ENCODE measurements at regions not wholly inside any gene's neighbourhood (a gene's known extent, or its start where the extent isn't known, plus 50 kb on each side); places are given as distances from the start of the nearest gene placed in this dataset.
A peak's percentile ranks its signal among the peaks of the same experiment; 100 is the strongest.

DNA sequence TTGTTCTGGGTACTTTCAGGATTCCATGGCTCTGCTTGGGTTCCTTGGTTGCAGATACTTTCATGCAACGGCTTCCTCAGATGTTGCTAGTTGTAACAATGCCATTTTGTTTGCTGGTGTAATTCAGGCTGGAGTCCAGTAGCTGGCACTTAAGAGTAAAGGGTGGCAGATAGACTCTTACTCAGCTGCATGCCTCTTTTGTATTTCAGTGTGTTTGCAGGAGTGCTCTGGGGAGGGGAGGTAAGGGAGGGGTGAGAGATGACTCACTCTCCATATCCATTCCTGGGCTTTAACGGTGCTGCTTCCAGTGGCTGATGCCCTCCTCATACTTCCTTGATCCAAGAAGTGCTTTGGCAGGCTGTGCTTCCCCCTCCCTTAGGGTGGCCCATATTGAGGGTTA lies 155.2 kb downstream of the ZNF330 start:
- Histone ChIP-seq H3K36me3 (ENCODE audit: insufficient read depth, low read length) (no peaks in the 10 kb centered on the region), H3K9ac (ENCODE audit: low read length) (no peak overlapping the region), H3K4me1 (ENCODE audit: insufficient read depth, low read length) (peaks cover 14% of the 10 kb centered on the region), H3K27me3 (ENCODE audit: control insufficient read depth in 1 of 2, insufficient read depth in 2 of 2, low read length in 2 of 2) (no peaks in the 10 kb centered on the region), H3K4me3 (ENCODE audit: low read depth in 1 of 2, low read length in 2 of 2) (no peak overlapping the region), H3K27ac (ENCODE audit: low read depth, low read length) (no peak overlapping the region), H3K9me3 (ENCODE audit: low read length) (no peaks in the 10 kb centered on the region)

DNA sequence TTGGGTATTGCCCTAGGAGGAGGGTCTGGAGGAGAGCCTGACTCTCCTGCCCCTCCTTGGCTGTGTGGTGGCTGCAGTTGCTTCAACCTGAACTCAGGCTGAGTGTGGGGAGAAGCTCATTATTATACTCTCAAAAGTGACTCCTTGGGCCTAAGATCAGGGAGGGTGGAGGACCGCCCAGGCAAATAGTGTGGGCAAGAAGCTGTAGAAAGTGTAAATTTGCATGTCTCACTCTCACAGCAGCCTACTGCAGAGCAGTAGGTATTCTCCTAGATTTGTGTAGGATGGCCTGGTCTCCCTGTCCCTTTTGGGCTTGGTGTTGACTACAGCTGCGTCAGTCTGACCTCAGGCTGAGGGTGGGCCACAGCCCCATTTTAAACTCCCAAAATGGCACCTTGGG lies 156.1 kb downstream of the ZNF330 start:
- peaks cover 8% of the 10 kb centered on the region for H3K4me1 ChIP-seq (ENCODE audit: insufficient read depth, low read length)
- no peak overlapping the region for H3K27ac ChIP-seq (ENCODE audit: low read depth, low read length)
- H3K36me3 ChIP-seq (ENCODE audit: insufficient read depth, low read length), result no peaks in the 10 kb centered on the region
- no peak overlapping the region for H3K9ac ChIP-seq (ENCODE audit: low read length)
- no peaks in the 10 kb centered on the region for H3K27me3 ChIP-seq (ENCODE audit: control insufficient read depth in 1 of 2, insufficient read depth in 2 of 2, low read length in 2 of 2)
- no peaks in the 10 kb centered on the region for H3K9me3 ChIP-seq (ENCODE audit: low read length)
- H3K4me3 ChIP-seq (ENCODE audit: low read depth in 1 of 2, low read length in 2 of 2), result no peak overlapping the region

DNA sequence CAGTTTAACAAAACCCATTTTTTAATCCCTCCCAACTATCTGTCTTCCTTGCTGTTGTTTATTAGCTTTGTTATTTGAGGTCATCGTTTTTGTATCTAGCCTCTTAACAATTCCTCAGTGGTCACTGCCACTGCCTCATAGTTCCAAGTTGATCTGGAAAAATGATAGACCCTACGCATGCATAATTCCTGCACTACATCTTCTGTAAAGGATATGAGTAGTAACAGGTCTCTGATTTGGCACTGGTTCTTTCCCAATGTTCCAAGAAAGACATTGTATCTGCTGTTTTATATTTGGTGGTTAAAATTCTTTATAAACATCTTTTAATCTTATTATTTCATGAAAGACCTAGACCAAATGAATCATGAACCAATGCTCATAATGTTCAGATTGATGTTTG lies 166.6 kb downstream of the ZNF330 start:
- no peak overlapping the region for H3K27ac ChIP-seq (ENCODE audit: low read depth, low read length)
- no peak overlapping the region for H3K9ac ChIP-seq (ENCODE audit: low read length)
- H3K4me1 ChIP-seq (ENCODE audit: insufficient read depth, low read length), result peaks cover 13% of the 10 kb centered on the region
- H3K4me3 ChIP-seq (ENCODE audit: low read depth in 1 of 2, low read length in 2 of 2), result no peak overlapping the region
- no peaks in the 10 kb centered on the region for H3K36me3 ChIP-seq (ENCODE audit: insufficient read depth, low read length)
- H3K9me3 ChIP-seq (ENCODE audit: low read length), result no peaks in the 10 kb centered on the region
- H3K27me3 ChIP-seq (ENCODE audit: control insufficient read depth in 1 of 2, insufficient read depth in 2 of 2, low read length in 2 of 2), result no peaks in the 10 kb centered on the region

DNA sequence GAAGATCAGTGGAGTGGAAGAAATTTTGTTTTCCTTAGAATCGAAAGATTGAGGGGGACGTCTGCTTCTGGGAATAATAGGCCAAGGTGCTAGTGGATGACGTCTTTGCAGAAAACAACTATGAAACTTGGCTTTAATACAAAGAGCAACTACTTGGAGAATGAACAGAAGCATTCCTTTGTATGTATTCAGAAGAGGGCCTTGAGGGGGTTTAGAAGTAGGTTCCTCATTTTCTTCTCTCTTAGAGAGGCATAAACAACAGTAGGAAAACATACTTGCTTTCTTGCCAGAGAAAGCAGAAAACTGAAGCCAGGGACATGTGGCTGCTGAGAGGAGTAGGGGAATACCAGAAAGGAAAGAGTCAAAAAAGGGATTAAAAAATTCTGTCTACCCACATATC lies 167.8 kb downstream of the ZNF330 start:
- no peak overlapping the region for H3K9ac ChIP-seq (ENCODE audit: low read length)
- no peaks in the 10 kb centered on the region for H3K27me3 ChIP-seq (ENCODE audit: control insufficient read depth in 1 of 2, insufficient read depth in 2 of 2, low read length in 2 of 2)
- H3K27ac ChIP-seq (ENCODE audit: low read depth, low read length), result peak overlapping the region; percentile 37
- H3K4me1 ChIP-seq (ENCODE audit: insufficient read depth, low read length), result peaks cover 13% of the 10 kb centered on the region
- no peak overlapping the region for H3K4me3 ChIP-seq (ENCODE audit: low read depth in 1 of 2, low read length in 2 of 2)
- no peaks in the 10 kb centered on the region for H3K36me3 ChIP-seq (ENCODE audit: insufficient read depth, low read length)
- no peaks in the 10 kb centered on the region for H3K9me3 ChIP-seq (ENCODE audit: low read length)

DNA sequence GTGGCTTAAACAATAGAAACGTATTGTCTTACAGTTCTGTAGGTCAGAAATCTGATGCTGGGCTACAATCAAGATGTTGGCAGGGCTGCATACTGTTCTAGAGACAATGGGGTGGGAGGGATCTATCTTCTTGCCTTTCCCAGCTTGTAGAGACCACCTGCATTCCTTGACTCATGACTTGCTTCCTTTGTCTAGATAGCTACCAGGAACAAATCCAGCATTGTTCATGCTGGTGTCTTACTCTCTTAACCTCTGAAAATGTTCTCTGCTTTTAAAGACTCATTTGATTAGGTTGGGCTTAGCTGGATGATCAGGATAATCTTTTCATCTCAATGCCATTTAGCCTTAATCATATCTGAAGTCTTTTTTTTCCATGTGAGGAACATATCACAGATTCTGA lies 169.0 kb downstream of the ZNF330 start:
- H3K36me3 ChIP-seq (ENCODE audit: insufficient read depth, low read length), result no peaks in the 10 kb centered on the region
- no peak overlapping the region for H3K4me3 ChIP-seq (ENCODE audit: low read depth in 1 of 2, low read length in 2 of 2)
- peaks cover 13% of the 10 kb centered on the region for H3K4me1 ChIP-seq (ENCODE audit: insufficient read depth, low read length)
- no peak overlapping the region for H3K9ac ChIP-seq (ENCODE audit: low read length)
- no peak overlapping the region for H3K27ac ChIP-seq (ENCODE audit: low read depth, low read length)
- no peaks in the 10 kb centered on the region for H3K27me3 ChIP-seq (ENCODE audit: control insufficient read depth in 1 of 2, insufficient read depth in 2 of 2, low read length in 2 of 2)
- H3K9me3 ChIP-seq (ENCODE audit: low read length), result no peaks in the 10 kb centered on the region

DNA sequence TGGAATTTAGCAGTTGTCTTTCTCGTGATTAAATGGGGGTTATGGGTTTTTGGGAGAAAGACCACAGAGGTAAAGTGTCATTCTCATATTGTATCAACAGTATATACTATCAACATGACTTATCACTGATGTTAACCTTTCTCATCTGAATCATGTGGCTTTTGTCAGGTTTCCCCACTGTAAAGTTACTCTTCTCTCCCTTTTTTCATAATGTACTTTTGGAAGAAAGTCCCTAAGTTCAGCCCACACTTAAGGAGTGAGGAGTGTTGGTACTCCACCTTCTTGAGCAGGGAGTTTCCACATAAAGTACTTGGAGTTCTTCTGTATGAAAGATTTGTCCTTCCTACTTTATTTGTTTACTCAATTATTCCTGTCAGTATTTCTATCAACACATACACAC lies 169.9 kb downstream of the ZNF330 start:
- Histone ChIP-seq H3K4me1 (ENCODE audit: insufficient read depth, low read length) (peaks cover 13% of the 10 kb centered on the region), H3K27ac (ENCODE audit: low read depth, low read length) (no peak overlapping the region), H3K9ac (ENCODE audit: low read length) (no peak overlapping the region), H3K9me3 (ENCODE audit: low read length) (no peaks in the 10 kb centered on the region), H3K4me3 (ENCODE audit: low read depth in 1 of 2, low read length in 2 of 2) (no peak overlapping the region), H3K36me3 (ENCODE audit: insufficient read depth, low read length) (no peaks in the 10 kb centered on the region), H3K27me3 (ENCODE audit: control insufficient read depth in 1 of 2, insufficient read depth in 2 of 2, low read length in 2 of 2) (no peaks in the 10 kb centered on the region)

DNA sequence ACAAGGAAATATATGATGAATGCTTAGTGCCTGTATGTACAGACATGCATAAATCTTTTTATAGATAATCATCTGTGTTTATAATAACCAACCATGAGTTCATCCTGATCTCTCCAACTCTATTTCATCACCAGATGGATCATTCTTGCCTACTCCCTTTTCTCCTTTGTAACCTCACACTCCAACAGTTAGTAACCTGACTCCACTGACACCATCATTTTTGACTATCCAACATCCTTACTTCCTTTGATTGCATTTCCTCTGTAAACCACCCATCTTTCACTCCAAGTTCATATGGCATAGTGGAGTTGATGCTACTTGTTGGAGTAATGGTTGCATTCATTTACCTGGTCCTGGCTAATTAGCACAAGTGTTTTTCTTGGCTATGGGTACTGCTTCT lies 170.6 kb downstream of the ZNF330 start:
- no peaks in the 10 kb centered on the region for H3K9me3 ChIP-seq (ENCODE audit: low read length)
- no peaks in the 10 kb centered on the region for H3K36me3 ChIP-seq (ENCODE audit: insufficient read depth, low read length)
- no peaks in the 10 kb centered on the region for H3K27me3 ChIP-seq (ENCODE audit: control insufficient read depth in 1 of 2, insufficient read depth in 2 of 2, low read length in 2 of 2)
- H3K9ac ChIP-seq (ENCODE audit: low read length), result no peak overlapping the region
- H3K4me3 ChIP-seq (ENCODE audit: low read depth in 1 of 2, low read length in 2 of 2), result no peak overlapping the region
- H3K4me1 ChIP-seq (ENCODE audit: insufficient read depth, low read length), result peaks cover 13% of the 10 kb centered on the region
- no peak overlapping the region for H3K27ac ChIP-seq (ENCODE audit: low read depth, low read length)

DNA sequence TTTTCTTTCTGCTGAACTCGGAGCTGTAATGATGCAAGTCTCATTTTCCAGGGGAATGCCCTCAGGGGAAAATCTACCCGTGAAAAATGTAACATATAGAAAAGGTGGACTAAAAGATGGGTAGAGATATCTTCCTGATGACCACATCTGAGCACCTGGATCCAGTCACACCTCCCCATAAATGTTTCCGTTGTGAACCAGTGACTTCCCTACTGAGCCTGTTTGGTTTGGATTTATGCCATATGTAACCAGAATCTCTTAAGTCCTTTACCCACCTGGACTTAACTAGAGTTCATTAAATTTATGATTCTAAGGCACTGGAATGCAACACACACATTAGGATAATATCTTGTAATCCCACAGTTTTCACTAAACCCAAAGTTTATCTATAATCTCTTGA lies 171.1 kb downstream of the ZNF330 start:
- Histone ChIP-seq H3K36me3 (ENCODE audit: insufficient read depth, low read length) (no peaks in the 10 kb centered on the region), H3K9me3 (ENCODE audit: low read length) (no peaks in the 10 kb centered on the region), H3K27ac (ENCODE audit: low read depth, low read length) (no peak overlapping the region), H3K27me3 (ENCODE audit: control insufficient read depth in 1 of 2, insufficient read depth in 2 of 2, low read length in 2 of 2) (no peaks in the 10 kb centered on the region), H3K9ac (ENCODE audit: low read length) (no peak overlapping the region), H3K4me1 (ENCODE audit: insufficient read depth, low read length) (peaks cover 13% of the 10 kb centered on the region), H3K4me3 (ENCODE audit: low read depth in 1 of 2, low read length in 2 of 2) (no peak overlapping the region)

DNA sequence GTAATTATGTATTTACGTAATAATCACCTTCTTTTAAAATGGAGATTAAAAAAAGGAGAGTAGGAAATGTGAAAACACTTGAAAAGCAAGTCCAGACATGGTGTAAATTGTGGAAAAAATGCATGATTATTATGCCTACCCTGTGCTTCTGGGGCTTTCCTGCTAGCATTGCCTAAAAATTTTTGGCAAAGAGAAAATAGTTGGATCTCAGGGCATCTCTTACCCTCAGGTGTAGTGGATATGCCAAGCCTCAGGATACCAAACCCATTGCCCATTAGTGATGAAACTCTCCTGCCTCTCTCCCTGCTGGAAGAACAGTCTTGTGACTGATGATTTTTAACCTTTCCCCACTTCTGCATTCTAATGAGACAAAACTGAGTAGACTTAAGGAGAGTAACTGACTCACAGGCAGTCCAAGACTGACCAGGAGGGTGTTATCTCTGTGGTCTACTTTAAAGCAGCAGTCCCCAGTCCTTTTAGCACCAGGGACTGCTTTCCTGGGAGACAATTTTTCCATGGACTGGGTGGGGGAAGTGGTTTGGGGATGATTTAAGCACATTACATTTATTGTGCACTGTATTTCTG lies 174.6 kb downstream of the ZNF330 start:
- no peaks in the 10 kb centered on the region for H3K9me3 ChIP-seq (ENCODE audit: low read length)
- H3K4me1 ChIP-seq (ENCODE audit: insufficient read depth, low read length), result no peaks in the 10 kb centered on the region
- no peaks in the 10 kb centered on the region for H3K27me3 ChIP-seq (ENCODE audit: control insufficient read depth in 1 of 2, insufficient read depth in 2 of 2, low read length in 2 of 2)
- no peak overlapping the region for H3K4me3 ChIP-seq (ENCODE audit: low read depth in 1 of 2, low read length in 2 of 2)
- H3K36me3 ChIP-seq (ENCODE audit: insufficient read depth, low read length), result no peaks in the 10 kb centered on the region
- no peak overlapping the region for H3K9ac ChIP-seq (ENCODE audit: low read length)
- H3K27ac ChIP-seq (ENCODE audit: low read depth, low read length), result no peak overlapping the region

DNA sequence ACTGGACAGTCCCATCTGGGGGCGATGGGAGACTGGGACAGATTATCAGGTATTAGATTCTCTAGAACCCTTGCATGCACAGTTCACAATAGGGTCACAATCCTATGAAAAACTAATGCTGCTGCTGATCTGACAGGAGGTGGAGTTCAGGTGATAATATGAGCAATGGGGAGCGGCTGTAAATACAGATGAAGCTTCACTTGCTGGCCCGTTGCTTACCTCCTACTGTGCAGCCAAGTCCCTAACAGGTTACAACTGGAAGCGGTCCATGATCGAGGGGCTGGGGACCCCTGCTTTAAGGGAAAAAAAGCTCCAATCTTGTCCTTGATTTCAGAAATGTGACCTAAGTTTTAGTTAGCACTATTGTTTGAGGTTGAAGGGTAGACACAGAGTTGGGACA lies 175.2 kb downstream of the ZNF330 start:
- no peak overlapping the region for H3K9ac ChIP-seq (ENCODE audit: low read length)
- no peaks in the 10 kb centered on the region for H3K36me3 ChIP-seq (ENCODE audit: insufficient read depth, low read length)
- H3K4me1 ChIP-seq (ENCODE audit: insufficient read depth, low read length), result no peaks in the 10 kb centered on the region
- H3K27ac ChIP-seq (ENCODE audit: low read depth, low read length), result no peak overlapping the region
- H3K27me3 ChIP-seq (ENCODE audit: control insufficient read depth in 1 of 2, insufficient read depth in 2 of 2, low read length in 2 of 2), result no peaks in the 10 kb centered on the region
- no peak overlapping the region for H3K4me3 ChIP-seq (ENCODE audit: low read depth in 1 of 2, low read length in 2 of 2)
- no peaks in the 10 kb centered on the region for H3K9me3 ChIP-seq (ENCODE audit: low read length)

DNA sequence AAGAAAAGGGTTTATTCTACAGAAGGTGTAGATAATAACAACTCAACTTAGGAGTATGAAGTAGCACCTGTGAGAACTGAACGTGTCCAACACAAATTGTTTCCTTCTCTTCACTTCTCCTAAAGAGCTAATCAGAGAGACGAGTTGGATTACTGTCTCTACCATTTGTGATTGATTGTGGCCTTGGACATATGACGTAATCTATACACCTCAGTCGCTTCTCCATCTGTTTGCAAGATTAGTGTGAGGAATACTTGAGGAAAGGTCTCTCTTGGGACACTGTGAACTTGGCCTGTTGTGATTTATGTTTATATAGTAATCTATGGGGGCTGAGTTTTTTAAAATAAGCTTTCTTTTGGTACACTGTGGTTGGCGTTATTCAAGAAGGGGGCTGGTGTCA lies 182.0 kb downstream of the ZNF330 start:
- no peak overlapping the region for H3K9ac ChIP-seq (ENCODE audit: low read length)

DNA sequence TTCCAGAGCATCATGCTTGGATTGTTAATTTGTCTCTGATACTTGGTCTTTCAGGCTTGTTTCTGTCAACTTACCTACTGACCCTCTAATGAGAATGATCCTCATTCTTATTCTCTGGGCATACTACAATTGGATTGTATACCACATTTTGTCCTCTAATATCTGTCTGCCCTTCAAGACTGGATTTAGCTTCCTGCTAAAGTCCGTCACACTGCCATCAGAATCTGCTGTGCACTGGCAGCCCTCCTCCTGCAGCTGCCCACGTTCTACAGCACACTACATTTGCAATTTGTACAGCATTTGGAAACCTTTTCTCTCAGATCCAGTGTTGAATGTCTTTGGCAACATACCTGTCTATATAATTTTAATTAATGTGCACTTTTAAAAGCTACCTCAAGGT lies 183.1 kb downstream of the ZNF330 start:
- H3K9ac ChIP-seq (ENCODE audit: low read length), result no peak overlapping the region
- no peak overlapping the region for H3K27ac ChIP-seq (ENCODE audit: low read depth, low read length)
- H3K27me3 ChIP-seq (ENCODE audit: control insufficient read depth in 1 of 2, insufficient read depth in 2 of 2, low read length in 2 of 2), result no peaks in the 10 kb centered on the region
- no peaks in the 10 kb centered on the region for H3K9me3 ChIP-seq (ENCODE audit: low read length)
- no peaks in the 10 kb centered on the region for H3K36me3 ChIP-seq (ENCODE audit: insufficient read depth, low read length)
- no peak overlapping the region for H3K4me3 ChIP-seq (ENCODE audit: low read depth in 1 of 2, low read length in 2 of 2)
- no peaks in the 10 kb centered on the region for H3K4me1 ChIP-seq (ENCODE audit: insufficient read depth, low read length)

More for the DNA sequence above, 182.0 kb downstream of the ZNF330 start:
- Histone ChIP-seq H3K9me3 (ENCODE audit: low read length) (no peaks in the 10 kb centered on the region), H3K4me3 (ENCODE audit: low read depth in 1 of 2, low read length in 2 of 2) (no peak overlapping the region), H3K36me3 (ENCODE audit: insufficient read depth, low read length) (no peaks in the 10 kb centered on the region), H3K27ac (ENCODE audit: low read depth, low read length) (no peak overlapping the region), H3K4me1 (ENCODE audit: insufficient read depth, low read length) (no peaks in the 10 kb centered on the region), H3K27me3 (ENCODE audit: control insufficient read depth in 1 of 2, insufficient read depth in 2 of 2, low read length in 2 of 2) (no peaks in the 10 kb centered on the region)

All from muscle layer of colon (tissue), 2 donors.